Coronary artery (tissue), 2 donors: ENCODE measurements at regions not wholly inside any gene's neighbourhood (a gene's known extent, or its start where the extent isn't known, plus 50 kb on each side); places are given as distances from the start of the nearest gene placed in this dataset.

Experiments used
- DNase-seq: peaks from one replicate; pipeline ENCODE4 v3.0.0-alpha.2; 2017; ENCODE audit warnings: low spot score
- H3K27ac ChIP-seq, 2 donors: fragments of 200-600 bp; sonication (generic); one replicate each; pipeline ENCODE4 v1.5.1; 2016 to 2019
- H3K4me3 ChIP-seq: fragments of 200-600 bp; sonication (generic); 2 replicates; pipeline ENCODE4 v1.5.1; 2016; ENCODE audit warnings: mild to moderate bottlenecking, moderate library complexity
- TF ChIP-seq, protein P1 (sequence below): fragments of 200-600 bp; sonication (generic); IDR thresholded peaks from one replicate; pipeline ENCODE4 v1.5.1; 2019; ENCODE audit warnings: antibody characterized with exemption

GRCh38 chr1:36625935-36626310 lies 143.2 kb upstream of the CSF3R start:
- Histone ChIP-seq H3K27ac (no peak overlapping the region), H3K4me3 (no peak overlapping the region)
- TF ChIP-seq, protein P1, sequence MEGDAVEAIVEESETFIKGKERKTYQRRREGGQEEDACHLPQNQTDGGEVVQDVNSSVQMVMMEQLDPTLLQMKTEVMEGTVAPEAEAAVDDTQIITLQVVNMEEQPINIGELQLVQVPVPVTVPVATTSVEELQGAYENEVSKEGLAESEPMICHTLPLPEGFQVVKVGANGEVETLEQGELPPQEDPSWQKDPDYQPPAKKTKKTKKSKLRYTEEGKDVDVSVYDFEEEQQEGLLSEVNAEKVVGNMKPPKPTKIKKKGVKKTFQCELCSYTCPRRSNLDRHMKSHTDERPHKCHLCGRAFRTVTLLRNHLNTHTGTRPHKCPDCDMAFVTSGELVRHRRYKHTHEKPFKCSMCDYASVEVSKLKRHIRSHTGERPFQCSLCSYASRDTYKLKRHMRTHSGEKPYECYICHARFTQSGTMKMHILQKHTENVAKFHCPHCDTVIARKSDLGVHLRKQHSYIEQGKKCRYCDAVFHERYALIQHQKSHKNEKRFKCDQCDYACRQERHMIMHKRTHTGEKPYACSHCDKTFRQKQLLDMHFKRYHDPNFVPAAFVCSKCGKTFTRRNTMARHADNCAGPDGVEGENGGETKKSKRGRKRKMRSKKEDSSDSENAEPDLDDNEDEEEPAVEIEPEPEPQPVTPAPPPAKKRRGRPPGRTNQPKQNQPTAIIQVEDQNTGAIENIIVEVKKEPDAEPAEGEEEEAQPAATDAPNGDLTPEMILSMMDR: no peak
- DNase-seq: no peak

DNA sequence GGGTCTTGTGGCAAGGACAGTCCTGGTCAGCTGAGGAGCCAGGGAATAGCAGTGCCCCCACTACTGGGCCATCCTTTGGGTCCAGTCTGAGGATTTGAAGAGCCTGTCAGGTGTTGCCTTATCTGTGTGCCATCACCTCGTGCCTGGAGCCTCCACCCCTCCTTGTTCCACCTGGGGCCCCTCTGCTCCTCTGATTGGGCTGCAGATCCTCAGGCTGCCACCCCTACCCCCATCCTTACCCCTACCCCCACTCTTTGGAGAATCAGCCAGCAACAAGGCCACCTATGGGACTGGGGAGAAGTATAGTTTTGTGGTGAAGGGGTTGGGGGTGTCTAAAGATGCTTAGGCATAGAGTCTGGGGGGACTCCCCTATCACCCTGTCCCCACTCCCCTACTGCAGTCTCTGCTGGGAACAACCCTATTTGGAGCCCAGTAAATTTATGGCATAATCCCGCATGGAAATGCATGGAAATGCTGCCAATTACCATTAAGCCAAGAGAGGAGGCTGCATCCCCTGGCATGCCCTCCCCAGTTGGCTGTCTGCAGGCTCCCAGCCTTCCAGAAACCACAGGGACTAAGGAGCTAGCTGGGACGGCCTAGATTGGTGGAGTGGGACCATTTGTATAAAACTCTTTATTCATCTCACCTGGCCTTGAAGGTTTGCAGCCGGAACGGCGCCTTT lies 142.7 kb upstream of the CSF3R start:
- no peak for DNase-seq
- TF ChIP-seq, protein P1: no peak
- Histone ChIP-seq H3K4me3 (no peak overlapping the region), H3K27ac (no peak overlapping the region)

DNA sequence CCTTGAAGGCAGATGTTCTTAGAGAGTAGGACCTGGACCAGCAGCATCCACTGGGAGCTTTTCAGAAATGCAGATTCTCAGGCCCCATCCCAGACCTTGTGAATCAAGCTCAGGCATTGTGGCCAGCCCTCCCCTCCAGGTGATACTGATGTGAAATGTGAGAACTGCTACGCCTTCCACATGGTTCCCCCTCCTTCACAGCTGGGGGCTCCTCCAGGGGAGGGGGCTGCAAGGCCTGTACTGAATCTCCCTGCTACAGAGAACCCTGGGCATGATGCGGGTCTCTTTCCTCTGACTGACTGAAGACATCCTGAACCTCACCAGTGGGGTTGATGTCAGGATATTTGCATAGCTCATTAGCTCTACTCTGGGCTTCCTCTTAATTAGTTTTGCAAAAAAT lies 141.8 kb upstream of the CSF3R start:
- TF ChIP-seq, protein P1: no peak
- no peak overlapping the region for H3K4me3 ChIP-seq
- DNase-seq: no peak
- H3K27ac ChIP-seq: no peak overlapping the region

GRCh38 chr1:36622741-36623648 lies 140.3 kb upstream of the CSF3R start:
- TF ChIP-seq, protein P1: no peak
- Histone ChIP-seq H3K4me3 (no peak overlapping the region), H3K27ac (no peak overlapping the region)
- no peak for DNase-seq

- no peak overlapping the region for H3K27ac ChIP-seq
- DNase-seq: no peak
- TF ChIP-seq, protein P1: no peak
- H3K4me3 ChIP-seq: no peak overlapping the region
Measured at GRCh38 chr1:36621531-36621930, 138.8 kb upstream of the CSF3R start.

DNA sequence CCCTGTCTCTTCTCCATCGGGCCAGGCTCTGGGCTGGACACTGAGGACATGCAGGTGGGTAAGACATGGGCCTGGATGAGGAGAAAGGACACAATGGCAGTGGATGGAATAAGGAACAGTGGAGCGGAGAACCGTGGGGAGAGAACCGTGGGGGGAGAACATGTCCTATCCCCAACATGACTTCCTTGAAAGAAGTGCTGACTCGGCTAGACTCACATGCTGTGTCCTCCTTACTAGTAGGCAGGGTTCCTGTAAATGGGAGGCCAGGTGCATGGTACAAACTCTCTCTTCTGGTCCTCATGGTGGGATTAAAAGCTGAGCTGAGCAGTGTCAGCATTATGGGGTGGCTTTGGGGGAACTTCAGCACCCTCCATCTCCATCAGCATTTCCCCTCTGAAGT lies 137.4 kb upstream of the CSF3R start:
- DNase-seq: no peak
- TF ChIP-seq, protein P1: no peak
- Histone ChIP-seq H3K4me3 (no peak overlapping the region), H3K27ac (no peak overlapping the region)
